HepG2 (cell line): ENCODE measurements at regions not wholly inside any gene's neighbourhood (a gene's known extent, or its start where the extent isn't known, plus 50 kb on each side); places are given as distances from the start of the nearest gene placed in this dataset.

Source experiments
- ATAC-seq: fragments of 200-7000 bp; cut with Tn5 transposase; 3 replicates; pipeline ENCODE4 v1.9.1; 2020; ENCODE audit warnings: mild to moderate bottlenecking, moderate library complexity
- BruUV-seq: library from RNA; stranded (reverse); fragments of 400-500 nt; replicated peaks from 2 replicates; lab custom pipeline; 2021; lab: Mats Ljungman, UMichigan
- CTCF ChIA-PET: fragments of 300-600 bp; formaldehyde crosslinking; extraction: SDS; loops from one replicate; lab custom pipeline; 2021; ENCODE audit warnings: low total read pairs, inconsistent platforms, low intra/inter-chr PET ratio; lab: Yijun Ruan, JAX
- POLR2A ChIA-PET: fragments of 350-600 bp; sonication (Branson Sonifier 250); formaldehyde crosslinking; loops from one replicate; lab custom pipeline; 2020; ENCODE audit warnings: antibody characterized with exemption, inconsistent platforms; lab: Yijun Ruan, JAX
- DNase-seq: peaks from one replicate; pipeline ENCODE4 v3.0.0-alpha.2; 2015; ENCODE audit warnings: low spot score
- FAIRE-seq: peaks from 3 replicates; lab custom pipeline; 2011; peaks lifted over from hg19 to GRCh38; lab: Jason Lieb, UNC
- H2AFZ ChIP-seq: one replicate; pipeline ENCODE4 v1.6.1; 2011; ENCODE audit warnings: low read length, inconsistent platforms
- H3K27ac ChIP-seq: fragments of 300-600 bp; 3 replicates; pipeline ENCODE4 v1.8.0; 2011; ENCODE audit warnings: mixed run types, mild to moderate bottlenecking, mixed read lengths, low read length, inconsistent platforms; ENCODE audit not compliant: insufficient read depth; ENCODE audit errors: extremely low read length
- H3K27me3 ChIP-seq, 2 experiments: fragments of 200-600 bp in 1 of 2; 2 replicates in 1 of 2; 3 replicates in 1 of 2; pipeline versions ENCODE4 v1.6.0 to v1.8.0; 2011; ENCODE audit warnings: low read length in 2 of 2, mild to moderate bottlenecking in 2 of 2, moderate library complexity in 2 of 2, inconsistent platforms in 1 of 2; ENCODE audit not compliant: insufficient read depth in 2 of 2, control insufficient read depth in 1 of 2
- H3K36me3 ChIP-seq, 2 experiments: fragments of 200-600 bp in 1 of 2; replicated peaks in 1 of 2; 2 replicates in 1 of 2; 3 replicates in 1 of 2; pipeline versions ENCODE4 v1.5.1 to v1.8.0; 2011; ENCODE audit warnings: low read length in 2 of 2, inconsistent platforms in 1 of 2; ENCODE audit not compliant: insufficient read depth in 2 of 2, control insufficient read depth in 1 of 2
- H3K4me1 ChIP-seq: 2 replicates; pipeline ENCODE4 v1.5.1; 2012; ENCODE audit warnings: low read length, inconsistent platforms; ENCODE audit not compliant: insufficient read depth
- H3K4me2 ChIP-seq: 2 replicates; pipeline ENCODE4 v1.6.0; 2011; ENCODE audit warnings: low read depth, low read length, inconsistent platforms
- H3K4me3 ChIP-seq, 3 experiments: fragments of 200-600 bp in 1 of 3; sonication (generic), shearing (Covaris generic) in 1 of 3; replicated peaks in 1 of 3; 2 replicates each; pipeline ENCODE4 v1.5.1; 2011 to 2016; ENCODE audit warnings: low read length in 3 of 3, inconsistent platforms in 2 of 3, low read depth in 2 of 3, mild to moderate bottlenecking in 2 of 3, control low read depth in 1 of 3, mixed read lengths in 1 of 3; ENCODE audit not compliant: insufficient read depth in 1 of 3
- H3K79me2 ChIP-seq: one replicate; pipeline ENCODE4 v1.6.1; 2011; ENCODE audit warnings: low read length, inconsistent platforms; ENCODE audit not compliant: insufficient read depth
- H3K9ac ChIP-seq: 2 replicates; pipeline ENCODE4 v1.6.0; 2011; ENCODE audit warnings: mild to moderate bottlenecking, low read depth, low read length, inconsistent platforms; ENCODE audit not compliant: insufficient read depth
- H3K9me3 ChIP-seq: 2 replicates; pipeline ENCODE4 v1.5.1; 2012; ENCODE audit warnings: mild to moderate bottlenecking, low read length
- H4K20me1 ChIP-seq: 2 replicates; pipeline ENCODE4 v1.6.0; 2011; ENCODE audit warnings: inconsistent platforms, mild to moderate bottlenecking, low read length, moderate library complexity; ENCODE audit not compliant: insufficient read depth
- CTCF ChIP-seq: sonication (generic); formaldehyde crosslinking; IDR thresholded peaks from 2 replicates; pipeline ENCODE4 v1.5.0; 2020; ENCODE audit warnings: mild to moderate bottlenecking, missing genetic modification reagents, moderate library complexity
- HDAC1 ChIP-seq: sonication (generic); formaldehyde crosslinking; IDR thresholded peaks from 2 replicates; pipeline ENCODE4 v1.5.1; 2020; ENCODE audit warnings: mild to moderate bottlenecking, missing genetic modification reagents
- HINFP ChIP-seq: sonication (generic); formaldehyde crosslinking; IDR thresholded peaks from 2 replicates; pipeline ENCODE4 v1.4.0; 2020; ENCODE audit warnings: low read depth, mild to moderate bottlenecking, missing genetic modification reagents
- HNRNPL ChIP-seq: fragments of 200-400 bp; formaldehyde crosslinking; IDR thresholded peaks from 2 replicates; pipeline ENCODE4 v1.6.1; 2017; ENCODE audit warnings: mild to moderate bottlenecking, low read depth, low read length
- LCORL ChIP-seq, 2 experiments: fragments of 450-650 bp in 1 of 2; sonication (generic) in 1 of 2; formaldehyde crosslinking in 1 of 2; IDR thresholded peaks; 2 replicates each; pipeline versions ENCODE4 v1.5.0 to v1.6.1; 2017 to 2020; ENCODE audit warnings: antibody characterized with exemption in 1 of 2, missing genetic modification reagents in 1 of 2
- SMAD1 ChIP-seq: sonication (generic); formaldehyde crosslinking; IDR thresholded peaks from 2 replicates; pipeline ENCODE4 v1.4.0; 2020; ENCODE audit warnings: missing genetic modification reagents, low read depth, mild to moderate bottlenecking, borderline replicate concordance
- SMC3 ChIP-seq: IDR thresholded peaks from 2 replicates; pipeline ENCODE4 v1.6.1; 2011; ENCODE audit warnings: low read length, improper control_type of control experiment
- STAG1 ChIP-seq: sonication (generic); formaldehyde crosslinking; IDR thresholded peaks from 2 replicates; pipeline ENCODE4 v1.4.0; 2020; ENCODE audit warnings: missing genetic modification reagents
- ZBTB37 ChIP-seq: sonication (generic); formaldehyde crosslinking; IDR thresholded peaks from 2 replicates; pipeline ENCODE4 v1.4.0; 2020; ENCODE audit warnings: mild to moderate bottlenecking, missing genetic modification reagents
- ZNF3 ChIP-seq: IDR thresholded peaks from 2 replicates; pipeline ENCODE4 v1.7.0; 2017; ENCODE audit warnings: inconsistent platforms
- WGBS: methylation state at CpG from one replicate; pipeline ENCODE4 v1.1.6; 2017; ENCODE audit warnings: low lambda C conversion rate; 5-methylcytosine and 5-hydroxymethylcytosine counted together
- in situ Hi-C: cut with HindIII; loops from 2 replicates; pipeline ENCODE4 v1.10.0; 2017; ENCODE audit warnings: low pct_unique_long_range_greater_than_20kb; ENCODE audit not compliant: extremely low pct_ligation_motif_present
- intact Hi-C: fragments of 100-400 bp; cut with micrococcal nuclease; formaldehyde crosslinking; loops from one replicate; pipeline ENCODE4 v1.10.0; 2022; ENCODE audit not compliant: unreplicated experiment

GRCh38 chr13:31538067-31539042, 201.0 kb upstream of the RXFP2 start:
- no peak overlapping the region for H2AFZ ChIP-seq
- H3K4me3 ChIP-seq = no peak overlapping the region
- H3K4me2 ChIP-seq = no peak overlapping the region
- peak; percentile 79 for ATAC-seq
- DNase-seq = peak; percentile 16
- no peaks in the 10 kb centered on the region for H3K36me3 ChIP-seq
- no peak overlapping the region for H3K27ac ChIP-seq
- 19% methylated on average over 6 of the region's 6 CpGs for WGBS
- H4K20me1 ChIP-seq = no peaks in the 10 kb centered on the region
- in situ Hi-C loops (no loop called here), intact Hi-C loops (loop anchor here (1.0 kb wide), 1 partner anchor 204 kb away; no protein-coding TSS in a partner anchor)
- no peaks in the 10 kb centered on the region for H3K27me3 ChIP-seq
- TF ChIP-seq HINFP (CRISPR knock-in tag) (no peak), CTCF (CRISPR knock-in tag) (peak; percentile 37; the same call in 1 of the 2 replicates), LCORL (IDR thresholded peaks at IDR 0.05) (0 out of 2 replicates have a peak, but pooled peaks have one; percentile 12), LCORL (CRISPR knock-in tag; IDR thresholded peaks at IDR 0.05) (no peak), ZNF3 (no peak), SMAD1 (CRISPR knock-in tag) (no peak), SMC3 (peak; percentile 46), STAG1 (CRISPR knock-in tag) (peak; percentile 22; the same call in 1 of the 2 replicates), ZBTB37 (no peak), HDAC1 (no peak), HNRNPL (no peak)
- no peaks in the 10 kb centered on the region for H3K79me2 ChIP-seq
- POLR2A ChIA-PET = no interaction called here
- FAIRE-seq = peak; percentile 54
- H3K9ac ChIP-seq = no peak overlapping the region
- no peaks in the 10 kb centered on the region for H3K4me1 ChIP-seq
- no peaks in the 10 kb centered on the region for H3K9me3 ChIP-seq
- BruUV-seq = no TSS peak
- CTCF ChIA-PET = interaction anchor here (2.7 kb wide), 1 partner anchor 204 kb away, joined by 9 read pairs; no protein-coding TSS in a partner anchor
